ENCODE measurements at regions not wholly inside any gene's neighbourhood (a gene's known extent, or its start where the extent isn't known, plus 50 kb on each side); places are given as distances from the start of the nearest gene placed in this dataset.

GRCh38 chr6:128727500-128727899 is 155.4 kb upstream of the LAMA2 start:
- no peak overlapping the region for H3K27ac ChIP-seq
- CTCF ChIA-PET, result no interaction called here
- POLR2A ChIA-PET (ENCODE audit: low non-redundant PET), result no interaction called here
- DNase-seq (ENCODE audit: low spot score), result no peak
- TF ChIP-seq, protein P1, sequence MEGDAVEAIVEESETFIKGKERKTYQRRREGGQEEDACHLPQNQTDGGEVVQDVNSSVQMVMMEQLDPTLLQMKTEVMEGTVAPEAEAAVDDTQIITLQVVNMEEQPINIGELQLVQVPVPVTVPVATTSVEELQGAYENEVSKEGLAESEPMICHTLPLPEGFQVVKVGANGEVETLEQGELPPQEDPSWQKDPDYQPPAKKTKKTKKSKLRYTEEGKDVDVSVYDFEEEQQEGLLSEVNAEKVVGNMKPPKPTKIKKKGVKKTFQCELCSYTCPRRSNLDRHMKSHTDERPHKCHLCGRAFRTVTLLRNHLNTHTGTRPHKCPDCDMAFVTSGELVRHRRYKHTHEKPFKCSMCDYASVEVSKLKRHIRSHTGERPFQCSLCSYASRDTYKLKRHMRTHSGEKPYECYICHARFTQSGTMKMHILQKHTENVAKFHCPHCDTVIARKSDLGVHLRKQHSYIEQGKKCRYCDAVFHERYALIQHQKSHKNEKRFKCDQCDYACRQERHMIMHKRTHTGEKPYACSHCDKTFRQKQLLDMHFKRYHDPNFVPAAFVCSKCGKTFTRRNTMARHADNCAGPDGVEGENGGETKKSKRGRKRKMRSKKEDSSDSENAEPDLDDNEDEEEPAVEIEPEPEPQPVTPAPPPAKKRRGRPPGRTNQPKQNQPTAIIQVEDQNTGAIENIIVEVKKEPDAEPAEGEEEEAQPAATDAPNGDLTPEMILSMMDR (conservative IDR thresholded peaks at IDR 0.05; ENCODE audit: low read depth), result no peak

- TF ChIP-seq, protein P1 (conservative IDR thresholded peaks at IDR 0.05; ENCODE audit: low read depth), result peak; percentile 54
- ChIA-PET POLR2A (ENCODE audit: low non-redundant PET) (no interaction called here), CTCF (interaction anchor here (0.6 to 0.8 kb wide), 7 partner anchors 11 to 632 kb away, joined by 3 to 5 read pairs (median 3); no protein-coding TSS in a partner anchor)
- peak; percentile 38 for DNase-seq (ENCODE audit: low spot score)
- no peak overlapping the region for H3K27ac ChIP-seq
Measured at GRCh38 chr6:128725271-128726233, 157.4 kb upstream of the LAMA2 start.

DNA sequence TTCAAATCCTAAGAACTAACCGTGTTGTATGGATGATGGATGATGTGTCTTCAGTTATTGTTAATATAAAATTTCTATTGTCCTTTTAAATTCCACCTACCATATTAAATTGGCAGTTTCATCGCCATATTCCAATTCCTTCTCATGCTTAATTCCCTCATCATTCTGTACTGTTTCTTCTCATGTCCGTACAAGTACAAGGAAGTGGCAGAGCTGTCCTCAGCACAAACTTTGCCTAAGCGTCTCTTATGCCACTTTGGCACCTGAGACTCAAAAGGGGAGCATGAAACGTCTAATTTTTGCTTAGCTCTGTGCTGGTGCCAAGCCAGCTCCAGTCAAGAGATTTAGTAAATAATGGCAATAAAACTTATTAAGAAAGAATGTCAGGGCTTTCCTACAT is 158.2 kb upstream of the LAMA2 start:
- TF ChIP-seq, protein P1 (conservative IDR thresholded peaks at IDR 0.05; ENCODE audit: low read depth), result no peak
- no peak overlapping the region for H3K27ac ChIP-seq
- ChIA-PET CTCF (interaction anchor here (0.6 kb wide), 1 partner anchor 276 kb away, joined by 3 read pairs; no protein-coding TSS in a partner anchor), POLR2A (ENCODE audit: low non-redundant PET) (no interaction called here)
- DNase-seq (ENCODE audit: low spot score), result no peak

DNA sequence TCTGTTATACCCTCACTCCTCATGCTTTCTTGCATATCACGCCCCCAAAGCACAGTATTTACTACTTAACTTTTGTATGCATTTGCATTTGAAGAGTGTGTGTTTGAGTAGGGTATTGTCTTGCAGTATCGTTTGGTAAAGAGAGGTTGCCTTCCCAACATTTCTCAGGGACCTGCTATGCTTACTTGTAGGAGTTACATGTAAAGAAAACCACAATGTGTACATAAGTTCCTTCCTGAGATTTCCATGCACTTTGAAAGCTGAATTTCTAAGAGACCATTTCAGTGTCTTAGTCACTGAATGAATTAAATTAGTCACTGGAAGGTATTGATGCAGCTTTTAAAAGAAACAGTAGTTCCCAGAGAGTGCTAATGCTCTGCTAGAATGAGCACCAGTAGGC is 159.3 kb upstream of the LAMA2 start:
- POLR2A ChIA-PET (ENCODE audit: low non-redundant PET), result interaction anchor here (0.9 kb wide), 1 partner anchor 202 kb away, joined by 3 read pairs; no protein-coding TSS in a partner anchor
- no peak for DNase-seq (ENCODE audit: low spot score)
- TF ChIP-seq, protein P1 (conservative IDR thresholded peaks at IDR 0.05; ENCODE audit: low read depth), result no peak
- no peak overlapping the region for H3K27ac ChIP-seq
- CTCF ChIA-PET, result interaction anchor here (0.5 kb wide), 1 partner anchor 97 kb away, joined by 3 read pairs; no protein-coding TSS in a partner anchor

DNA sequence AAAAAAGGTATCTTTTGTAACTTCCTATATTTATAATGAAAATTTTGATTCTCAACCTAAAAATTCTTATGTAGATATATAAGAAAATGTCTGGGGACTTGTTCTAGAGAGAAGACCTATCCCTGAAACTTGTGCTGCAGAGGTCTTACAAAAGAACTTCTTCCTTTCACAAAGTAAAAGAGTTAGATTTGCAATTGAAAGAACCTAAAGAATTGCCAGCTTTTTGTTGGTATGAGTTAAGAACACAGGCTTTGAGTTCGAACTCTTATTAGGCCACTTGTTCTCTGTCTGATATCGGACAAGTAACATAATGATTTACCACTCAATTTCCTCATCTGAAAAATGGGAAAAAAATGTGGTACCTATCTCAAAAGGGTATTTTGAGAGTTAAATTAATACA is 162.0 kb upstream of the LAMA2 start:
- TF ChIP-seq, protein P1 (conservative IDR thresholded peaks at IDR 0.05; ENCODE audit: low read depth), result no peak
- POLR2A ChIA-PET (ENCODE audit: low non-redundant PET), result no interaction called here
- CTCF ChIA-PET, result interaction anchor here (0.5 to 0.7 kb wide), 2 partner anchors 182 to 808 kb away, joined by 3 read pairs; no protein-coding TSS in a partner anchor

DNA sequence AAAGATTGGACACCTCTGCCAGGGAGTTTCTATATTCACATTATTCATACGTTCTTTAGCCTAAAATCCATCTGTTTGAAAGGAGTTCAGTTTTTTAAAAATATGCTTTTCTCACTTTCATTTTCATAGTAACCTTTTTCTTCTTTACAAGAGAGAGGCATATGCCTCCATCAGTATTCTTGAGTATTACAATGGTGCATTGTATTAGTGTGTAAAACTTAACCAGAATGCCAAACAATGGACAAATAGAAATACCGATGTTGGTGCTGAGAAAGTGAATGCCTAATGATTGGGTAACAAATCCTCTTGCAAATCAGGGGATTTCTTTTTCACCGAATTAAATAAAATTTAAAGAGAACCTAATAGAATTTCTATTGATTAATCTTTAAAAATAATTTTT is 163.2 kb upstream of the LAMA2 start:
- ChIA-PET POLR2A (ENCODE audit: low non-redundant PET) (no interaction called here), CTCF (no interaction called here)
- TF ChIP-seq, protein P1 (conservative IDR thresholded peaks at IDR 0.05; ENCODE audit: low read depth), result no peak
- H3K27ac ChIP-seq, result no peak overlapping the region
- no peak for DNase-seq (ENCODE audit: low spot score)

More for the DNA sequence above, 162.0 kb upstream of the LAMA2 start:
- no peak overlapping the region for H3K27ac ChIP-seq
- DNase-seq (ENCODE audit: low spot score), result no peak

All from RWPE1 (cell line).